GM12873 (cell line): ENCODE measurements at regions not wholly inside any gene's neighbourhood (a gene's known extent, or its start where the extent isn't known, plus 50 kb on each side); places are given as distances from the start of the nearest gene placed in this dataset.

ENCODE experiments used
- TF ChIP-seq, protein P1 (sequence below): IDR thresholded peaks from 2 replicates; pipeline ENCODE4 v1.5.1; 2012; ENCODE audit warnings: low read depth, mild to moderate bottlenecking, moderate library complexity, low read length, control low read depth; ENCODE audit not compliant: insufficient read depth; ENCODE audit errors: missing control alignments

DNA sequence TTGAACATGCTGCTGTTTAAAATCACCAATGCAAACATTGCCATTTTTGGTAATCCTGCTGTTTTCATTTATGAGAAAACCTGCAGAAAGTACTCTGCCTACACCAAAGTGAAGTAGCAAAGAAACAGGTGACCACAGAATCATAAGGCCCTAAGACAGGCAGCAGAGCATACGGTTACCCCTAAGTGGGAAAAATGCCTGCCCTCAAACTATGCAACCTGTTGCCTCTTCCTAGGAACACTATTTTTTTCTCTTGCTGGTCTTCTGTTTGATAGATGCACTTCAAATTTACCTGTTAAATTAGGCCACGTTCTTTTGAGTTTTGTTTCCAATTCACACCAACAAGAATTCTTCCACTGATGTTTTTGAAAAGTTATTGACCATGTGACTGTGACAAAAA is 89.5 kb upstream of the RAB4A start:
- TF ChIP-seq, protein P1, sequence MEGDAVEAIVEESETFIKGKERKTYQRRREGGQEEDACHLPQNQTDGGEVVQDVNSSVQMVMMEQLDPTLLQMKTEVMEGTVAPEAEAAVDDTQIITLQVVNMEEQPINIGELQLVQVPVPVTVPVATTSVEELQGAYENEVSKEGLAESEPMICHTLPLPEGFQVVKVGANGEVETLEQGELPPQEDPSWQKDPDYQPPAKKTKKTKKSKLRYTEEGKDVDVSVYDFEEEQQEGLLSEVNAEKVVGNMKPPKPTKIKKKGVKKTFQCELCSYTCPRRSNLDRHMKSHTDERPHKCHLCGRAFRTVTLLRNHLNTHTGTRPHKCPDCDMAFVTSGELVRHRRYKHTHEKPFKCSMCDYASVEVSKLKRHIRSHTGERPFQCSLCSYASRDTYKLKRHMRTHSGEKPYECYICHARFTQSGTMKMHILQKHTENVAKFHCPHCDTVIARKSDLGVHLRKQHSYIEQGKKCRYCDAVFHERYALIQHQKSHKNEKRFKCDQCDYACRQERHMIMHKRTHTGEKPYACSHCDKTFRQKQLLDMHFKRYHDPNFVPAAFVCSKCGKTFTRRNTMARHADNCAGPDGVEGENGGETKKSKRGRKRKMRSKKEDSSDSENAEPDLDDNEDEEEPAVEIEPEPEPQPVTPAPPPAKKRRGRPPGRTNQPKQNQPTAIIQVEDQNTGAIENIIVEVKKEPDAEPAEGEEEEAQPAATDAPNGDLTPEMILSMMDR: no peak

DNA sequence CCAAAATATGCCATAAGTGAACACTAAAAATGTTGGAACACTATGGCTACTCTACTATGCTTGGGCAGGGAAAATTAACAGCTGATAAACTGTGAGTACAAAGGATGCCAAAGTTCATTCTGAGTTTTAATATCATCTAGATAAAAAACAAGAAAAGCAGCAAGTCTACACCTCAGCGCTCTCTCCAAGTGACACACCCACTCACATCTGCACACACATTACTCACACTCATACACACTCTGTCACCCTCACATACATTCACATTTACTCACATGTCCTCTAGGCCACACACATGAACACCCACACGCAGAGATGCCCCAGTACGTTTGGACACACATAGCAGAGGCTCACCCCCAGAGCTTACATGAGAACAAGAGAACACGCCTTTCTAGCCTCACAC is 87.3 kb upstream of the RAB4A start:
- TF ChIP-seq, protein P1: no peak

DNA sequence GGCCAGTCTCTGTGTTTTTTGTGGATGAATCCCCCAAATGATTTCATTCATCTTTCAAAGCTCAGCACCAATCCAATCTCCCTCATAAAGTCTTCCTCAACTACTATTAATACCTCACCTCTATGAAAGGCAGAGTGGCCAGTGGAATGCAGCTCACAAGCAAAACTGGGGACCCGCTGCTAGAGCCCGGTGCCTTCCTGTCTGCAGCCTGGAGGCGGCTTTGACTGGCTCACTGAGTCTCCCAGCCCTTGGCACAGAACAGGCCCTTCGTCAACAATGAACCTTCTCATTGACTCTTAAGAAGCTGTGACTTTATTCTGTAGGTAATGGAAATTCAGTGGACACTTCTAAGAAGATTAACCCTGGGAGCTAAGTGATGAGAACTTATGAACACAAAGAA is 86.8 kb upstream of the RAB4A start:
- TF ChIP-seq, protein P1: no peak

DNA sequence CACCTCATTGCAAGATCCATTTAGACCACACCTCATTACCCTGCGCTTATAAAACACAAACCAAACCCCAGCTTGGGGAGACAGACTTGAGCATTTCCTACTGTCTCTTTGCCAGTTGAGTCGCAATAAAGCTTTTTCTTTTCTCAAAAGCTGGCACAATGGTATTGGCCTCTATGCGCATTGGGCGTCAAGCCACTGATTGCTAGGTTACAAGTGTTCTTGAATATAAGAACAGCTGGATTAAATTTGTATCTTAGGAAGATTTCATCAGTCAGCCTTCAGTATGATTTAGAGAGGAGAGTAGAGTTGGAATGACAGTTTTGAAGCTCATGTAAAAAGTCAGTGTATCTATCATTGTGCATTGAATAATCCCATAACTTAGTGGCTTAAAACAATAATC is 84.9 kb upstream of the RAB4A start:
- TF ChIP-seq, protein P1: no peak

DNA sequence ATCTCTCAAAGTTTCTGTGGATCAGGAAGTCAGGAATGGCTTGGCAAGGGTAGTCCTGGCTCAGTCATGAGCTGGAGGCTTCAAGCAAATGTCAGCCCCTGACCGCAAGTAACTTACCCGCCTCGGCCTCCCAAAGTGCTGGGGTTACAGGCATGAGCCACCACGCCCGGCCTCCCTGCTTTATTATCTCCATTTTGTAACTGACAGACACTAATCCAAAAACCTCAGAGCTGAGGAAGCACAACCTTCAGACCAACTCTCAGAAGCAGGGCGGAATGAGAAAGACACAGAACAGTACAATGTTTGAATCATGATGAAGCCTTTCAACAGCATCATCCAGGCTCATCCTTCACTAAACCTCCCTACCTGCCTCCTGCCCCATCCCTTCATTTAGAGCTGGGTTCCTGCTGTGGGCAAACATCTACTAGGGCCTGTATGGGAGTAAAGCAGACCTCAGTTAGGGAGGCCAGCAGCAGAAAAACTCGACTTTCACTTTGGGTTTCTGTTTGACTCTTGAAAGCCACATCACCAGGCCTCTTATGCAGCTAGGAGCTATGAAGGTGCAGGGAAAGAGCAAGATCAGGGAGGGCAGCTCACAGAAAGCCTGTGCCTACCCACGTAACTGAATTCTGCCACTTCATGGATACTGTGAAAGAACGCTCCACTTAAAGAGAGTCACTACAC is 84.4 kb upstream of the RAB4A start:
- TF ChIP-seq, protein P1: no peak

DNA sequence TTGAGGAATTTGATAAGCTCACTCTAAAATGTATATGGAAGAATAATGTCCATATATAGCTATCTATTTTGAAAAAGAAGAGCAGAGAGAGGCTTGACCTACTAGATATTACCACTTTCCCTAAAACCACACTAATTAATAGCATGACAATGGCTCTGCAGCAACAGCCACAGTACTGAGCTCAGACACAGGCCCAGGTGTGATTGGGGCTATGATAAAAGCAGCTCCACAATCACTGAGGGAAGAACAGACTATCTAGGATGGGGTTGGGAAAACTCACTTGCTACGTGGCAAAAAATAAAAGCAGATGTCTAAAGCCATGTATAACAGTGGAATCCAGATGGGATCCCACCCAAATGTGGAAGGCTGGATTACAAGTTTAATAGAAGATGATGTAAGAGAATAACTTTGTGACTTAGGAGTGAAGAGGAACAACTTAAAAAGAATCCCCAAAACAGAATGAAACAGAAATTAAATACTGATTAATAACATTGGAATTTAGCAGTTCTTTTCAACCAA is 80.8 kb upstream of the RAB4A start:
- TF ChIP-seq, protein P1: no peak

DNA sequence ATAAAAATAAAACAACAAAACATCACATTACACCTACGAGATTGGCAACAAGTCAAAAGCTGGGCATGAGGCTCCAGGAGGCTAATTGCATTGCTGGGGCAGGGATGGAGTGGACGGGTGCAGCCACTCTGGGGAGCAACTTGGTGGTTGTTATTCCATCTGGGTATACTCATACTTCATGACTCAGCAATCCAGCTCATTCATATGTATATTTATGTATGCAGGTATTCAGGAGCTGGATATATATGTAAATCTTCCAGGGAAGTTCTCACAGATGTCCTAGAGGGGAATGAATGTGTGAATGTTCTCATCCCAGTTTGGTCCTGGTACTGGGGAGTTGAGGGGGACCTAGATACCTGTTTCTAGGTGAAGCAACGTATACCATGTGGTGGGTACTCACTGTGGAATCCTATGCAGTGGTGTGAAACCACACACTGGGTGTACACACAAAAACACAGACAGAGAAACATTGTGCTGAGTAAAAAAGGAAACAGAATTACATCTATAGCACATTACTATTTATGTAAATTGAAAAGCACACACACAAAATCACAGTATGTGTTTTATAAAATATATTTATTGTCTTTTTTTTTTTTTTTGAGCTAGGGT is 79.7 kb upstream of the RAB4A start:
- TF ChIP-seq, protein P1: no peak
